DMS53 (cell line): ENCODE measurements at regions not wholly inside any gene's neighbourhood (a gene's known extent, or its start where the extent isn't known, plus 50 kb on each side); places are given as distances from the start of the nearest gene placed in this dataset.

Source experiments
- DNase-seq: peaks from one replicate; lab custom pipeline; 2025; lab: John Stamatoyannopoulos, UW

GRCh38 chr7:34603711-34604444, 54.1 kb upstream of the NPSR1 start:
- DNase-seq, result no peak
